H1 (cell line): ENCODE measurements at regions not wholly inside any gene's neighbourhood (a gene's known extent, or its start where the extent isn't known, plus 50 kb on each side); places are given as distances from the start of the nearest gene placed in this dataset.
"Not testable (repeated sequence)": the region's sequence is repeated elsewhere in the genome, so short reads cannot be mapped to it uniquely, and the experiment has no call there.

Experiments
- CTCF ChIA-PET: fragments of 300-600 bp; sonication (Branson Sonifier 250); formaldehyde crosslinking; loops from one replicate; lab custom pipeline; 2021; ENCODE audit not compliant: partially characterized antibody; lab: Charles Lee
- POLR2A ChIA-PET: fragments of 300-600 bp; sonication (Branson Sonifier 250); formaldehyde crosslinking; loops from one replicate; lab custom pipeline; 2021; ENCODE audit warnings: inconsistent platforms; ENCODE audit not compliant: partially characterized antibody; lab: Charles Lee
- DNase-seq, 2 experiments: peaks; one replicate each; pipeline versions ENCODE4 v3.0.0 to v3.0.0-alpha.2; 2010 to 2022; ENCODE audit warnings: low spot score in 2 of 2, low read depth in 1 of 2, mixed read lengths in 1 of 2
- FAIRE-seq: peaks from 2 replicates; lab custom pipeline; 2011; peaks lifted over from hg19 to GRCh38; lab: Jason Lieb, UNC
- H2AFZ ChIP-seq: 2 replicates; pipeline ENCODE4 v1.8.1; 2012; ENCODE audit warnings: low read length, inconsistent platforms
- H2AK5ac ChIP-seq: 2 replicates; pipeline ENCODE4 v1.6.1; 2013; ENCODE audit warnings: low read depth, low read length
- H2BK120ac ChIP-seq: replicated peaks from 2 replicates; pipeline ENCODE3; 2013; ENCODE audit warnings: low read depth, low read length, inconsistent platforms
- H2BK12ac ChIP-seq: 2 replicates; pipeline ENCODE4 v1.6.1; 2013; ENCODE audit warnings: low read depth, low read length
- H2BK15ac ChIP-seq: 2 replicates; pipeline ENCODE4 v1.6.1; 2013; ENCODE audit warnings: low read length
- H2BK20ac ChIP-seq: 2 replicates; pipeline ENCODE4 v1.6.1; 2013; ENCODE audit warnings: low read length
- H2BK5ac ChIP-seq: 2 replicates; pipeline ENCODE4 v1.6.1; 2013; ENCODE audit warnings: low read depth, low read length
- H3K14ac ChIP-seq: 2 replicates; pipeline ENCODE4 v1.6.1; 2013; ENCODE audit warnings: inconsistent platforms; ENCODE audit not compliant: insufficient read length
- H3K18ac ChIP-seq: 2 replicates; pipeline ENCODE4 v1.6.1; 2013; ENCODE audit warnings: low read length; ENCODE audit errors: extremely low read depth
- H3K23ac ChIP-seq: 2 replicates; pipeline ENCODE4 v1.6.1; 2013; ENCODE audit warnings: inconsistent platforms; ENCODE audit not compliant: insufficient read length
- H3K23me2 ChIP-seq: 2 replicates; pipeline ENCODE4 v1.6.1; 2013; ENCODE audit warnings: low read depth, low read length
- H3K27ac ChIP-seq: 2 replicates; pipeline ENCODE4 v1.6.1; 2011; ENCODE audit warnings: low read depth, low read length, inconsistent platforms
- H3K27me3 ChIP-seq, 4 experiments: replicated peaks in 1 of 4; 1 replicate in 1 of 4; 2 replicates in 3 of 4; pipeline versions ENCODE4 v1.6.1 to v1.8.1; 2011 to 2013; ENCODE audit warnings: low read length in 3 of 4, mild to moderate bottlenecking in 3 of 4, inconsistent platforms in 2 of 4, mixed read lengths in 2 of 4, moderate library complexity in 1 of 4; ENCODE audit not compliant: control insufficient read depth in 3 of 4, insufficient read depth in 3 of 4; ENCODE audit errors: extremely low read depth in 1 of 4
- H3K36me3 ChIP-seq, 4 experiments: 2 replicates each; pipeline versions ENCODE4 v1.6.1 to v1.8.1; 2011 to 2013; ENCODE audit warnings: mild to moderate bottlenecking in 4 of 4, low read length in 3 of 4, moderate library complexity in 2 of 4, control low read depth in 1 of 4, inconsistent platforms in 1 of 4; ENCODE audit not compliant: insufficient read depth in 4 of 4, control insufficient read depth in 2 of 4
- H3K4ac ChIP-seq: replicated peaks from 2 replicates; pipeline ENCODE3; 2013; ENCODE audit warnings: low read length, low read depth, mixed read lengths, inconsistent platforms; ENCODE audit not compliant: insufficient read length
- H3K4me1 ChIP-seq, 4 experiments: replicated peaks in 1 of 4; 1 replicate in 1 of 4; 2 replicates in 3 of 4; pipeline versions ENCODE4 v1.6.1 to v1.8.1; 2011 to 2013; ENCODE audit warnings: low read length in 3 of 4, inconsistent platforms in 2 of 4, mixed read lengths in 1 of 4; ENCODE audit not compliant: insufficient read depth in 4 of 4, control insufficient read depth in 3 of 4
- H3K4me2 ChIP-seq, 2 experiments: 2 replicates each; pipeline versions ENCODE4 v1.6.1 to v1.8.1; 2011 to 2013; ENCODE audit warnings: low read depth in 2 of 2, low read length in 2 of 2, control low read depth in 1 of 2, inconsistent platforms in 1 of 2, mild to moderate bottlenecking in 1 of 2; ENCODE audit not compliant: insufficient read depth in 1 of 2
- H3K4me3 ChIP-seq, 4 experiments: fragments of 200-600, 300-600 bp in 1 of 4; sonication (generic), shearing (Covaris generic), sonication (Bioruptor Twin) in 1 of 4; 2 replicates each; pipeline versions ENCODE4 v1.5.1 to v1.8.1; 2011 to 2016; ENCODE audit warnings: low read length in 4 of 4, low read depth in 3 of 4, control low read depth in 2 of 4, inconsistent platforms in 2 of 4, mild to moderate bottlenecking in 2 of 4, mixed read lengths in 1 of 4, moderate library complexity in 1 of 4; ENCODE audit not compliant: insufficient read depth in 2 of 4; ENCODE audit errors: extremely low read depth in 1 of 4
- H3K56ac ChIP-seq: replicated peaks from 2 replicates; pipeline ENCODE3; 2013; ENCODE audit warnings: low read depth, mild to moderate bottlenecking, mixed read lengths, low read length, inconsistent platforms; ENCODE audit not compliant: insufficient read length
- H3K79me1 ChIP-seq: 2 replicates; pipeline ENCODE4 v1.6.1; 2013; ENCODE audit warnings: low read depth, low read length, control low read depth
- H3K79me2 ChIP-seq, 2 experiments: 2 replicates each; pipeline versions ENCODE4 v1.6.1 to v1.8.1; 2012 to 2013; ENCODE audit warnings: low read length in 2 of 2, mild to moderate bottlenecking in 2 of 2, inconsistent platforms in 1 of 2; ENCODE audit not compliant: insufficient read depth in 2 of 2, control insufficient read depth in 1 of 2
- H3K9ac ChIP-seq, 4 experiments: replicated peaks in 1 of 4; 1 replicate in 1 of 4; 2 replicates in 3 of 4; pipeline versions ENCODE4 v1.6.1 to v1.8.1; 2011 to 2013; ENCODE audit warnings: low read depth in 3 of 4, low read length in 3 of 4, control low read depth in 2 of 4, mild to moderate bottlenecking in 2 of 4, moderate library complexity in 2 of 4, inconsistent platforms in 1 of 4; ENCODE audit errors: extremely low read depth in 1 of 4
- H3K9me3 ChIP-seq, 2 experiments: 2 replicates each; pipeline versions ENCODE4 v1.6.1 to v1.8.1; 2012 to 2013; ENCODE audit warnings: mild to moderate bottlenecking in 2 of 2, moderate library complexity in 2 of 2, control low read depth in 1 of 2, inconsistent platforms in 1 of 2, low read depth in 1 of 2, low read length in 1 of 2, mixed read lengths in 1 of 2; ENCODE audit not compliant: insufficient read depth in 2 of 2
- H4K20me1 ChIP-seq, 2 experiments: replicated peaks in 1 of 2; 2 replicates each; pipeline versions ENCODE3 to v1.8.1; 2011 to 2013; ENCODE audit warnings: inconsistent platforms in 2 of 2, low read length in 2 of 2, mild to moderate bottlenecking in 1 of 2; ENCODE audit not compliant: insufficient read depth in 2 of 2, control insufficient read depth in 1 of 2
- H4K5ac ChIP-seq: 2 replicates; pipeline ENCODE4 v1.6.1; 2013; ENCODE audit warnings: low read length, low read depth, mixed read lengths, inconsistent platforms; ENCODE audit not compliant: insufficient read length
- H4K8ac ChIP-seq: 2 replicates; pipeline ENCODE4 v1.8.0; 2013; ENCODE audit warnings: mild to moderate bottlenecking, moderate library complexity, low read length, inconsistent platforms; ENCODE audit not compliant: insufficient read depth; ENCODE audit errors: extremely low read depth
- H4K91ac ChIP-seq: replicated peaks from 2 replicates; pipeline ENCODE3; 2013; ENCODE audit warnings: low read length, mixed read lengths, inconsistent platforms; ENCODE audit not compliant: insufficient read length
- WGBS, 2 experiments: shearing (Covaris generic) in 1 of 2; methylation state at CpG; one replicate each; pipeline versions ENCODE4 v1.1.6 to v1.1.7; 2013 to 2015; ENCODE audit warnings: low lambda C conversion rate in 2 of 2, mixed read lengths in 2 of 2, inconsistent platforms in 1 of 2, low coverage in 1 of 2, missing lambda C conversion rate in 1 of 2; ENCODE audit not compliant: insufficient replicate concordance in 2 of 2, insufficient coverage in 1 of 2, insufficient read length in 1 of 2; ENCODE audit errors: extremely low coverage in 1 of 2, missing lambda C conversion rate in 1 of 2; 5-methylcytosine and 5-hydroxymethylcytosine counted together

GRCh38 chr15:85255502-85255901 lies 124.9 kb upstream of the AKAP13 start:
- H4K8ac ChIP-seq, H3K9ac ChIP-seq, H3K56ac ChIP-seq, CTCF ChIA-PET, H3K4me3 ChIP-seq, H3K36me3 ChIP-seq, H3K4ac ChIP-seq, H3K27me3 ChIP-seq, H3K79me1 ChIP-seq, H3K27ac ChIP-seq, H4K5ac ChIP-seq, DNase-seq, H2BK5ac ChIP-seq, FAIRE-seq, H2BK15ac ChIP-seq, H3K9me3 ChIP-seq, H4K20me1 ChIP-seq, POLR2A ChIA-PET, H3K14ac ChIP-seq, H2BK120ac ChIP-seq, H3K4me2 ChIP-seq, H2AK5ac ChIP-seq, H3K4me1 ChIP-seq, H4K91ac ChIP-seq, H2BK20ac ChIP-seq, H3K23ac ChIP-seq, H3K18ac ChIP-seq, H2BK12ac ChIP-seq, H2AFZ ChIP-seq, H3K79me2 ChIP-seq, H3K23me2 ChIP-seq: not testable (repeated sequence)
- 91% methylated on average over 23 of the region's 24 CpGs; no CpG with 5 or more reads in 1 of the 2 experiments for WGBS, 2 experiments
